ENCODE measurements at regions not wholly inside any gene's neighbourhood (a gene's known extent, or its start where the extent isn't known, plus 50 kb on each side); places are given as distances from the start of the nearest gene placed in this dataset.

GRCh38 chr17:36842231-36842819 lies 95.0 kb upstream of the LHX1 start:
- TF ChIP-seq CTCF (tag by site-specific recombination; IDR thresholded peaks at IDR 0.05) (no peak), ZNF513 (tag by site-specific recombination; IDR thresholded peaks at IDR 0.05) (no peak), ZBTB21 (tag by site-specific recombination; IDR thresholded peaks at IDR 0.05) (no peak), MYNN (tag by site-specific recombination; IDR thresholded peaks at IDR 0.05; ENCODE audit: borderline replicate concordance) (no peak), ZNF10 (tag by site-specific recombination; IDR thresholded peaks at IDR 0.05) (no peak), ZNF175 (tag by site-specific recombination; IDR thresholded peaks at IDR 0.05) (no peak), BCL11A (tag by site-specific recombination; IDR thresholded peaks at IDR 0.05; ENCODE audit: low read depth) (no peak), ZNF561 (tag by site-specific recombination; IDR thresholded peaks at IDR 0.05; ENCODE audit: borderline replicate concordance) (no peak), SALL2 (tag by site-specific recombination; IDR thresholded peaks at IDR 0.05; ENCODE audit: borderline replicate concordance) (no peak), ZNF2 (tag by site-specific recombination; IDR thresholded peaks at IDR 0.05) (no peak), MZF1 (tag by site-specific recombination; IDR thresholded peaks at IDR 0.05; ENCODE audit: borderline replicate concordance) (no peak), ZNF707 (tag by site-specific recombination; IDR thresholded peaks at IDR 0.05) (no peak)

Data from HEK293 (cell line).